Natural killer cell (primary cell): ENCODE measurements at regions not wholly inside any gene's neighbourhood (a gene's known extent, or its start where the extent isn't known, plus 50 kb on each side); places are given as distances from the start of the nearest gene placed in this dataset.

Experiments
- ATAC-seq, 3 donors: fragments of 150-1000 bp in 2 of 3; fragments of 200-7000 bp in 1 of 3; cut with Tn5 transposase; 1 replicate in 1 of 3; 2 replicates in 2 of 3; pipeline ENCODE4 v1.10.0; 2021; ENCODE audit warnings: mild to moderate bottlenecking in 2 of 3, moderate library complexity in 2 of 3
- DNase-seq, 2 donors: peaks; one replicate each; pipeline versions ENCODE4 v3.0.0 to v3.0.0-alpha.2; 2013 to 2021; ENCODE audit warnings: mixed read lengths in 1 of 2
- H3K27ac ChIP-seq: one replicate; pipeline ENCODE4 v1.5.1; 2013; ENCODE audit warnings: mild to moderate bottlenecking, low read length
- H3K27me3 ChIP-seq: one replicate; pipeline ENCODE4 v1.6.1; 2013; ENCODE audit warnings: low read length; ENCODE audit not compliant: control insufficient read depth, insufficient read depth
- H3K36me3 ChIP-seq: one replicate; pipeline ENCODE4 v1.6.1; 2013; ENCODE audit warnings: low read length; ENCODE audit not compliant: control insufficient read depth, insufficient read depth
- H3K4me1 ChIP-seq: one replicate; pipeline ENCODE4 v1.6.1; 2013; ENCODE audit warnings: low read length; ENCODE audit not compliant: control insufficient read depth, insufficient read depth
- H3K4me3 ChIP-seq: one replicate; pipeline ENCODE4 v1.5.1; 2013; ENCODE audit warnings: low read length
- H3K9me3 ChIP-seq: one replicate; pipeline ENCODE4 v1.6.1; 2013; ENCODE audit warnings: low read length; ENCODE audit not compliant: control insufficient read depth, insufficient read depth
- H3K27ac Mint-ChIP-seq, 2 donors: one replicate each; pipeline ENCODE4 v1.8.0; 2022; ENCODE audit warnings: mild to moderate bottlenecking in 2 of 2, mixed read lengths in 2 of 2, moderate library complexity in 1 of 2
- H3K27me3 Mint-ChIP-seq, 2 donors: one replicate each; pipeline ENCODE4 v1.8.0; 2022; ENCODE audit warnings: low read depth in 2 of 2, mixed read lengths in 2 of 2
- H3K36me3 Mint-ChIP-seq: one replicate; pipeline ENCODE4 v1.8.0; 2022; ENCODE audit warnings: mixed read lengths
- H3K4me1 Mint-ChIP-seq, 2 donors: one replicate each; pipeline ENCODE4 v1.8.0; 2022; ENCODE audit warnings: mixed read lengths in 2 of 2
- H3K4me3 Mint-ChIP-seq: one replicate; pipeline ENCODE4 v1.8.0; 2022; ENCODE audit warnings: mild to moderate bottlenecking, moderate library complexity, mixed read lengths
- H3K9me3 Mint-ChIP-seq, 2 donors: one replicate each; pipeline ENCODE4 v1.8.0; 2022; ENCODE audit warnings: mixed read lengths in 2 of 2
- WGBS: methylation state at CpG from one replicate; pipeline ENCODE4 v1.1.7; 2013; ENCODE audit warnings: missing lambda C conversion rate; ENCODE audit not compliant: insufficient coverage; 5-methylcytosine and 5-hydroxymethylcytosine counted together
- intact Hi-C: fragments of 100-400 bp; cut with micrococcal nuclease; formaldehyde crosslinking; loops from one replicate; pipeline ENCODE4 v1.14.2; 2022
- TF ChIP-seq, protein P1 (sequence below): fragments of 200-600 bp; IDR thresholded peaks from one replicate; pipeline ENCODE4 v1.8.0; 2022; ENCODE audit warnings: antibody characterized with exemption

DNA sequence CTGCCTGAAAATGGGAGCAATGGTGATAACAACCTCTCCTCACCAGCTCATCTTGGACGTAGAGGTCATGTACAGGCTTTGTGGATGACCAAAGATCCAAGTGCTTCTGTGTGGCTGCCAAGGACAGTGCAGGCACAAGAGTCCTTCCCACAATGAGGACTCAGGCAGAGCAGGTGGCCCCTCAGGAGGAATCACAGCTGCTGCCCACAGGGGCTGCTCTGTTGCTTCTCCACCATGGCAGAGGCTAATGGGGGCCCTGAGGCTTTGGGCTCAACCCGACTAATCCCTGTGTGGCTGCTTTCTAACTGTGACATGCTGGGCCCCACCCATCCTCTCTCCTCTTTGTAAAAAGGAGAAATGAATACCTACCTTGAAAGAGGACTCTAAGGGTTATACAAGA lies 58.1 kb upstream of the MRPS22 start:
- H3K36me3 ChIP-seq: no peaks in the 10 kb centered on the region
- H3K4me1 Mint-ChIP-seq: no peaks in the 10 kb centered on the region
- ATAC-seq (no peak), DNase-seq (no peak)
- no peak overlapping the region for H3K27ac ChIP-seq
- no peaks in the 10 kb centered on the region for H3K4me1 ChIP-seq
- TF ChIP-seq, protein P1, sequence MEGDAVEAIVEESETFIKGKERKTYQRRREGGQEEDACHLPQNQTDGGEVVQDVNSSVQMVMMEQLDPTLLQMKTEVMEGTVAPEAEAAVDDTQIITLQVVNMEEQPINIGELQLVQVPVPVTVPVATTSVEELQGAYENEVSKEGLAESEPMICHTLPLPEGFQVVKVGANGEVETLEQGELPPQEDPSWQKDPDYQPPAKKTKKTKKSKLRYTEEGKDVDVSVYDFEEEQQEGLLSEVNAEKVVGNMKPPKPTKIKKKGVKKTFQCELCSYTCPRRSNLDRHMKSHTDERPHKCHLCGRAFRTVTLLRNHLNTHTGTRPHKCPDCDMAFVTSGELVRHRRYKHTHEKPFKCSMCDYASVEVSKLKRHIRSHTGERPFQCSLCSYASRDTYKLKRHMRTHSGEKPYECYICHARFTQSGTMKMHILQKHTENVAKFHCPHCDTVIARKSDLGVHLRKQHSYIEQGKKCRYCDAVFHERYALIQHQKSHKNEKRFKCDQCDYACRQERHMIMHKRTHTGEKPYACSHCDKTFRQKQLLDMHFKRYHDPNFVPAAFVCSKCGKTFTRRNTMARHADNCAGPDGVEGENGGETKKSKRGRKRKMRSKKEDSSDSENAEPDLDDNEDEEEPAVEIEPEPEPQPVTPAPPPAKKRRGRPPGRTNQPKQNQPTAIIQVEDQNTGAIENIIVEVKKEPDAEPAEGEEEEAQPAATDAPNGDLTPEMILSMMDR: no peak
- intact Hi-C loops: no loop called here
- no peak overlapping the region for H3K4me3 ChIP-seq
- H3K4me3 Mint-ChIP-seq: no peak overlapping the region
- H3K9me3 ChIP-seq: no peaks in the 10 kb centered on the region
- no peaks in the 10 kb centered on the region for H3K27me3 ChIP-seq
- H3K9me3 Mint-ChIP-seq: no peaks in the 10 kb centered on the region
- H3K36me3 Mint-ChIP-seq: no peaks in the 10 kb centered on the region
- peaks cover 0 to 3% of the 10 kb centered on the region in 2 donors for H3K27me3 Mint-ChIP-seq
- no peak overlapping the region for H3K27ac Mint-ChIP-seq
- 88% methylated on average over 2 of the region's 2 CpGs for WGBS

DNA sequence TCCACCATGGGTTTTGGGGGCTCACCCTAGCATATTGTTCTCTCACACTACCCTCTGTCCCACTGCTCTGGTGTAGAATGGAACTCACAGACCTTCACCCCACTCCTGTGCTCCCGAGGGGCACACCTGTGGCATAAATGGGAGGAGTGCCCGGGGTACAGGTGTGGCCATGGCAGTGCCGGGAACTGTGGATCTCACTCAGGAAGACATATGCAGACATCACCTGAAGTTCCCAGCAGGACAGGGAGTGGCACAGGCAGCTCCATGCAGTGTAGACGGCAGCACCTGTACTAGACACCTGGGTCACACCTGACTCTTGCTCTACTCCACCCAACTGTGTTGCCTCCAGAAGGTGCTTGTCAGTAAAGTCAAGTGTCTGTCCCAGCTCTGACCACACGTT lies 57.6 kb upstream of the MRPS22 start:
- H3K9me3 Mint-ChIP-seq: no peaks in the 10 kb centered on the region
- no peaks in the 10 kb centered on the region for H3K36me3 ChIP-seq
- no peak for DNase-seq
- TF ChIP-seq, protein P1: no peak
- intact Hi-C loops: no loop called here
- H3K27me3 Mint-ChIP-seq: peaks cover 0 to 3% of the 10 kb centered on the region in 2 donors
- H3K4me1 Mint-ChIP-seq: no peaks in the 10 kb centered on the region
- no peaks in the 10 kb centered on the region for H3K36me3 Mint-ChIP-seq
- no peaks in the 10 kb centered on the region for H3K9me3 ChIP-seq
- H3K27ac ChIP-seq: no peak overlapping the region
- H3K27ac Mint-ChIP-seq: no peak overlapping the region
- ATAC-seq: no peak
- no peaks in the 10 kb centered on the region for H3K4me1 ChIP-seq
- WGBS: 76% methylated on average over 5 of the region's 5 CpGs
- no peak overlapping the region for H3K4me3 ChIP-seq
- H3K4me3 Mint-ChIP-seq: no peak overlapping the region
- H3K27me3 ChIP-seq: no peaks in the 10 kb centered on the region

DNA sequence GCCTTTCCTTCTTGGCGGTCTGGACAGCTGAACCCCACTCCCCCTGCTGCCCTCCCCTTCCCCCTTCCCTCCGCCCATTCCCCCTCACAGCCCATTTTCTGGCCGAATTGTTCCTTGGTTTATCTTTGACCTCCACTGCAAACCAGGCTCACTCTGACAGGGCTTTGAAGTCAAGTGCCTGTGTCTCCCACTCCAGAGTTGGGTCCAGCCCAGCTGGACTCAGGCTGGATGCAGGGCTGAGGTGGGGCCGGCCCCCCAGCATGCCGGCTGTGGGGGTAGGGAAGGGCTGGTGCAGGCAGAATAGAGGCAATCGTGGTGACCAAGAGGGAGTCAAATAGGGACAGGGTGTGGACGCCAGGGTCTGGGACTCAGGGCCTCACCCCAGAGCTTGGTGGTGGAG lies 57.0 kb upstream of the MRPS22 start:
- Mint-ChIP-seq H3K27me3 (no peaks in the 10 kb centered on the region), H3K9me3 (no peaks in the 10 kb centered on the region), H3K27ac (no peak overlapping the region), H3K4me1 (no peaks in the 10 kb centered on the region), H3K4me3 (no peak overlapping the region), H3K36me3 (no peaks in the 10 kb centered on the region)
- H3K36me3 ChIP-seq: no peaks in the 10 kb centered on the region
- ATAC-seq: no peak
- H3K4me3 ChIP-seq: no peak overlapping the region
- TF ChIP-seq, protein P1: no peak
- WGBS: 79% methylated on average over 7 of the region's 7 CpGs
- H3K27ac ChIP-seq: no peak overlapping the region
- no peaks in the 10 kb centered on the region for H3K9me3 ChIP-seq
- H3K4me1 ChIP-seq: no peaks in the 10 kb centered on the region
- DNase-seq: no peak
- no peaks in the 10 kb centered on the region for H3K27me3 ChIP-seq
- intact Hi-C loops: no loop called here

DNA sequence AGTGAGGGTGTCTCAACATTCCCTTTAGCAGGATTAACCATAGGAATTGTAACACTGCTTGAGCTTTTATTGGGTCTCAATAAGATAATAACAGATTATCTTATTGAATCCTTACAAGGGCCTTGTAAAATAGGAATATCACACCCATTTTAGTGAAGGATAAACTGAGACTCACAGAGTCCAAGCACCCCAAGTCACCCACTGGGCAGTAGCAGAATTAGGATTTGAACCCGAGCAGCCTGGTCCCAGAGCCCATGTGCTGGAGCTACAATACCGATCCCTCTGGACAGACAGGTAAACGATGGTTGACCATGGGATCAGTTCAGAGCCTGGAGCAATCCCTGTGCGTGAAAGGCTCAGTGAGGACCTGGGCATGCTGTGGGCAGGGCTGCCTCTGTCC lies 56.3 kb upstream of the MRPS22 start:
- no peaks in the 10 kb centered on the region for H3K27me3 Mint-ChIP-seq
- H3K9me3 Mint-ChIP-seq: no peaks in the 10 kb centered on the region
- H3K4me1 Mint-ChIP-seq: no peaks in the 10 kb centered on the region
- H3K27ac ChIP-seq: no peak overlapping the region
- H3K36me3 ChIP-seq: no peaks in the 10 kb centered on the region
- H3K4me3 ChIP-seq: no peak overlapping the region
- DNase-seq: no peak
- H3K27ac Mint-ChIP-seq: no peak overlapping the region
- no peaks in the 10 kb centered on the region for H3K9me3 ChIP-seq
- 89% methylated on average over 4 of the region's 4 CpGs for WGBS
- H3K4me3 Mint-ChIP-seq: no peak overlapping the region
- no peaks in the 10 kb centered on the region for H3K27me3 ChIP-seq
- no peak for ATAC-seq
- intact Hi-C loops: no loop called here
- no peaks in the 10 kb centered on the region for H3K4me1 ChIP-seq
- TF ChIP-seq, protein P1: no peak
- no peaks in the 10 kb centered on the region for H3K36me3 Mint-ChIP-seq
